ENCODE measurements at regions not wholly inside any gene's neighbourhood (a gene's known extent, or its start where the extent isn't known, plus 50 kb on each side); places are given as distances from the start of the nearest gene placed in this dataset.

GRCh38 chr15:96242761-96243160 lies 87.7 kb upstream of the NR2F2 start:
- Histone ChIP-seq H3K27me3 (no peaks in the 10 kb centered on the region), H3K36me3 (no peaks in the 10 kb centered on the region), H3K4me1 (peaks cover 0 to 4% (median 0%) of the 10 kb centered on the region in 3 donors), H3K9me3 (no peaks in the 10 kb centered on the region), H3K27ac (no peak overlapping the region), H3K4me3 (no peak overlapping the region)
- WGBS, 2 donors: 67 to 81% methylated on average over 1 of the region's 1 CpG
- intact Hi-C loops (cut with DNase I): no loop called here
- TF ChIP-seq POLR2A (IDR thresholded peaks at IDR 0.05) (no peak), CTCF (IDR thresholded peaks at IDR 0.05) (no peak)
- DNase-seq: no peak

- Histone ChIP-seq H3K36me3 (no peaks in the 10 kb centered on the region), H3K27me3 (no peaks in the 10 kb centered on the region), H3K4me1 (peaks cover 0 to 4% (median 0%) of the 10 kb centered on the region in 3 donors), H3K9me3 (no peaks in the 10 kb centered on the region), H3K27ac (no peak overlapping the region), H3K4me3 (no peak overlapping the region)
- WGBS, 2 donors: 48 to 52% methylated on average over 4 of the region's 4 CpGs
- DNase-seq: no peak
- TF ChIP-seq CTCF (IDR thresholded peaks at IDR 0.05): no peak
- TF ChIP-seq POLR2A (IDR thresholded peaks at IDR 0.05): no peak
- intact Hi-C loops (cut with DNase I): no loop called here
These were observed 86.8 kb upstream of the NR2F2 start for GRCh38 chr15:96243701-96244100.

- H3K27ac ChIP-seq: no peak overlapping the region
- H3K36me3 ChIP-seq: no peaks in the 10 kb centered on the region
- H3K4me3 ChIP-seq: no peak overlapping the region
- no peaks in the 10 kb centered on the region for H3K9me3 ChIP-seq
- no peaks in the 10 kb centered on the region for H3K27me3 ChIP-seq
- no peak for TF ChIP-seq POLR2A (IDR thresholded peaks at IDR 0.05)
- TF ChIP-seq CTCF (IDR thresholded peaks at IDR 0.05): no peak
- H3K4me1 ChIP-seq: peaks cover 0 to 4% (median 0%) of the 10 kb centered on the region in 3 donors
- 49 to 86% methylated on average over 2 of the region's 2 CpGs for WGBS, 2 donors
- DNase-seq: no peak
- intact Hi-C loops (cut with DNase I): no loop called here
These were observed 85.2 kb upstream of the NR2F2 start for GRCh38 chr15:96245252-96245651.

GRCh38 chr15:96246057-96246456 lies 84.4 kb upstream of the NR2F2 start:
- 60 to 75% methylated on average over 4 of the region's 4 CpGs for WGBS, 2 donors
- TF ChIP-seq CTCF (IDR thresholded peaks at IDR 0.05) (no peak), POLR2A (IDR thresholded peaks at IDR 0.05) (no peak)
- intact Hi-C loops (cut with DNase I): no loop called here
- H3K4me3 ChIP-seq: no peak overlapping the region
- no peaks in the 10 kb centered on the region for H3K9me3 ChIP-seq
- no peak for DNase-seq
- no peaks in the 10 kb centered on the region for H3K36me3 ChIP-seq
- no peaks in the 10 kb centered on the region for H3K27me3 ChIP-seq
- no peak overlapping the region for H3K27ac ChIP-seq
- H3K4me1 ChIP-seq: peaks cover 0 to 4% (median 0%) of the 10 kb centered on the region in 3 donors

GRCh38 chr15:96247621-96248305 lies 82.7 kb upstream of the NR2F2 start:
- Histone ChIP-seq H3K27me3 (no peaks in the 10 kb centered on the region), H3K4me3 (no peak overlapping the region), H3K9me3 (no peaks in the 10 kb centered on the region), H3K36me3 (no peaks in the 10 kb centered on the region), H3K27ac (no peak overlapping the region), H3K4me1 (peaks cover 0 to 4% (median 0%) of the 10 kb centered on the region in 3 donors)
- no peak for TF ChIP-seq POLR2A (IDR thresholded peaks at IDR 0.05)
- TF ChIP-seq CTCF (IDR thresholded peaks at IDR 0.05): no peak
- no peak for DNase-seq
- WGBS, 2 donors: 97 to 98% methylated on average over 2 of the region's 2 CpGs
- intact Hi-C loops (cut with DNase I): no loop called here
